Chondrocyte (in vitro differentiated cells): ENCODE measurements at regions not wholly inside any gene's neighbourhood (a gene's known extent, or its start where the extent isn't known, plus 50 kb on each side); places are given as distances from the start of the nearest gene placed in this dataset.

Experiments used
- DNase-seq: peaks from one replicate; pipeline ENCODE4 v3.0.0; 2021; ENCODE audit warnings: mixed read lengths, low spot score
- H3K27ac Mint-ChIP-seq: one replicate; pipeline ENCODE4 v1.8.0; 2021; ENCODE audit warnings: mild to moderate bottlenecking, moderate library complexity, mixed read lengths; ENCODE audit not compliant: unreplicated experiment
- H3K27me3 Mint-ChIP-seq: 2 replicates; pipeline ENCODE4 v1.8.0; 2021; ENCODE audit warnings: low read depth, mixed read lengths
- H3K36me3 Mint-ChIP-seq: 2 replicates; pipeline ENCODE4 v1.8.0; 2021; ENCODE audit warnings: low read depth, mixed read lengths
- H3K4me1 Mint-ChIP-seq: 2 replicates; pipeline ENCODE4 v1.8.0; 2021; ENCODE audit warnings: low read depth, mild to moderate bottlenecking, mixed read lengths
- H3K4me3 Mint-ChIP-seq: one replicate; pipeline ENCODE4 v1.8.0; 2021; ENCODE audit warnings: mild to moderate bottlenecking, moderate library complexity, mixed read lengths; ENCODE audit not compliant: unreplicated experiment
- H3K9me3 Mint-ChIP-seq: 2 replicates; pipeline ENCODE4 v1.8.0; 2021; ENCODE audit warnings: low read depth, mixed read lengths
- TF ChIP-seq, protein P1 (sequence below): fragments of 200-600 bp; sonication (generic); IDR thresholded peaks from 2 replicates; pipeline ENCODE4 v1.5.0; 2021; ENCODE audit warnings: antibody characterized with exemption, mild to moderate bottlenecking, moderate library complexity

DNA sequence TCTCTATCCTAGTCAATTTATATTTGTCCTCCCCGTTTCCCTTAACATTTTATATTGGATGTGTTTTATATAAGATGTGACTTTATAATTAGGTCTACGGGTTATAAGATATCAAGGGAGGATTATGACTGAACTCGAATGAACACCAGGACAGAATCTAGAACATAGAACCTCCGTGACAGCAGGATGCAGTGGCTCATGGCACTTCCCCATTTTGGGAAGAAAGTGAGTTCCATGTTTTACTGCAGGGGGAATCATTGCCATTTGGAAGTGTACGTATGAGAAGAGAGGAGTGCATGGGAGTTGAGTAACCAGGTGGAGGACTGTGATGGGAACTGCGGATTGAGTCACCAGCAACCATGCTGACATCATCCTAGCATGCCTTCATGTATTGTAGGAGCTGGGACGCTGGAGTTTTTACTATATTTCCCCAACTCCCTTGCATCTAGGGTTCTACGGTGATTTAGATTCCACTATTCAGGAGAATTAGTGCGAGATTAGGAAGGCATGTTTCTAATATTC, 56.1 kb upstream of the FOXC1 start:
- Mint-ChIP-seq H3K27me3 (no peaks in the 10 kb centered on the region), H3K4me3 (no peak overlapping the region), H3K27ac (no peak overlapping the region), H3K36me3 (no peaks in the 10 kb centered on the region), H3K4me1 (peaks cover 5% of the 10 kb centered on the region), H3K9me3 (no peaks in the 10 kb centered on the region)
- TF ChIP-seq, protein P1, sequence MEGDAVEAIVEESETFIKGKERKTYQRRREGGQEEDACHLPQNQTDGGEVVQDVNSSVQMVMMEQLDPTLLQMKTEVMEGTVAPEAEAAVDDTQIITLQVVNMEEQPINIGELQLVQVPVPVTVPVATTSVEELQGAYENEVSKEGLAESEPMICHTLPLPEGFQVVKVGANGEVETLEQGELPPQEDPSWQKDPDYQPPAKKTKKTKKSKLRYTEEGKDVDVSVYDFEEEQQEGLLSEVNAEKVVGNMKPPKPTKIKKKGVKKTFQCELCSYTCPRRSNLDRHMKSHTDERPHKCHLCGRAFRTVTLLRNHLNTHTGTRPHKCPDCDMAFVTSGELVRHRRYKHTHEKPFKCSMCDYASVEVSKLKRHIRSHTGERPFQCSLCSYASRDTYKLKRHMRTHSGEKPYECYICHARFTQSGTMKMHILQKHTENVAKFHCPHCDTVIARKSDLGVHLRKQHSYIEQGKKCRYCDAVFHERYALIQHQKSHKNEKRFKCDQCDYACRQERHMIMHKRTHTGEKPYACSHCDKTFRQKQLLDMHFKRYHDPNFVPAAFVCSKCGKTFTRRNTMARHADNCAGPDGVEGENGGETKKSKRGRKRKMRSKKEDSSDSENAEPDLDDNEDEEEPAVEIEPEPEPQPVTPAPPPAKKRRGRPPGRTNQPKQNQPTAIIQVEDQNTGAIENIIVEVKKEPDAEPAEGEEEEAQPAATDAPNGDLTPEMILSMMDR = no peak
- DNase-seq = no peak

- Mint-ChIP-seq H3K36me3 (no peaks in the 10 kb centered on the region), H3K27me3 (no peaks in the 10 kb centered on the region), H3K27ac (no peak overlapping the region), H3K4me1 (peaks cover 5% of the 10 kb centered on the region), H3K9me3 (no peaks in the 10 kb centered on the region), H3K4me3 (no peak overlapping the region)
- TF ChIP-seq, protein P1 = no peak
- no peak for DNase-seq
These were observed 55.6 kb upstream of the FOXC1 start for GRCh38 chr6:1554141-1554475.

- Mint-ChIP-seq H3K4me1 (no peaks in the 10 kb centered on the region), H3K27ac (no peak overlapping the region), H3K36me3 (no peaks in the 10 kb centered on the region), H3K4me3 (no peak overlapping the region), H3K27me3 (no peaks in the 10 kb centered on the region), H3K9me3 (no peaks in the 10 kb centered on the region)
- DNase-seq = no peak
- TF ChIP-seq, protein P1 = peak; percentile 7
These were observed 55.0 kb upstream of the FOXC1 start for GRCh38 chr6:1554476-1555310.

DNA sequence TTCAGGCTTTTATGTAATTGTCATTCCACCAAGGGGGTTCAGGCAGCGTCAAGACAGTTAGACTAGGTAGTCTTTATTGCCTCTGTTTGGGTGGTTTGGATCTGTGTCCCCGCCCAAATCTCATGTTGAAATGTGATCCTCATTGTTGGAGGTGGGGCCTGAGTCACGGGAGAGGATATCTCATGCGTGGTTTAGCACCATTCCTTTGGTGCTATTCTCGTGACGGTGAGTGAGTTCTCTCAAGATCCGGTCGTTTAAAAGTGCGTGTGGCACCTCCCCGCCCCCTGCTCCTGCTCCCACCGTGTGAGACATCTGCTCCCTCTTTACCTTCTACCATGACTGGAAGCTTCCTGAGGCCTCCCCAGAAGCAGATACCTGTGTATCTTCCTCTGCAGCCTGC, 51.3 kb upstream of the FOXC1 start:
- TF ChIP-seq, protein P1 = no peak
- no peaks in the 10 kb centered on the region for H3K27me3 Mint-ChIP-seq

More for the DNA sequence above, 51.3 kb upstream of the FOXC1 start:
- no peaks in the 10 kb centered on the region for H3K36me3 Mint-ChIP-seq
- no peak overlapping the region for H3K4me3 Mint-ChIP-seq
- no peak for DNase-seq
- H3K4me1 Mint-ChIP-seq = no peaks in the 10 kb centered on the region
- H3K27ac Mint-ChIP-seq = no peak overlapping the region
- peaks cover 3% of the 10 kb centered on the region for H3K9me3 Mint-ChIP-seq
